CD14-positive monocyte (primary cell): ENCODE measurements at regions not wholly inside any gene's neighbourhood (a gene's known extent, or its start where the extent isn't known, plus 50 kb on each side); places are given as distances from the start of the nearest gene placed in this dataset.

Experiments used
- DNase-seq, 3 donors: peaks; one replicate each; pipeline ENCODE4 v3.0.0-alpha.2; 2011 to 2022
- H2AFZ ChIP-seq: 2 replicates; pipeline ENCODE4 v1.6.0; 2012; ENCODE audit warnings: mild to moderate bottlenecking, low read depth, low read length, inconsistent platforms; ENCODE audit not compliant: insufficient read depth, poor library complexity, severe bottlenecking
- H3K27ac ChIP-seq, 2 donors: 1 replicate in 1 of 2; 2 replicates in 1 of 2; pipeline ENCODE4 v1.5.1; 2012 to 2013; ENCODE audit warnings: low read length in 2 of 2, control low read depth in 1 of 2, inconsistent platforms in 1 of 2, low read depth in 1 of 2, mild to moderate bottlenecking in 1 of 2
- H3K27me3 ChIP-seq, 2 donors: one replicate each; pipeline versions ENCODE4 v1.6.0 to v1.6.1; 2011 to 2013; ENCODE audit warnings: low read length in 2 of 2; ENCODE audit not compliant: control insufficient read depth in 2 of 2, insufficient read depth in 2 of 2
- H3K36me3 ChIP-seq, 2 donors: replicated peaks in 1 of 2; 1 replicate in 1 of 2; 2 replicates in 1 of 2; pipeline versions ENCODE4 v1.5.1 to v1.6.1; 2012 to 2013; ENCODE audit warnings: low read length in 2 of 2, control low read depth in 1 of 2, inconsistent platforms in 1 of 2, mild to moderate bottlenecking in 1 of 2; ENCODE audit not compliant: insufficient read depth in 2 of 2, control insufficient read depth in 1 of 2
- H3K4me1 ChIP-seq, 2 donors: 1 replicate in 1 of 2; 2 replicates in 1 of 2; pipeline versions ENCODE4 v1.5.1 to v1.6.1; 2012 to 2013; ENCODE audit warnings: low read length in 2 of 2, control low read depth in 1 of 2, inconsistent platforms in 1 of 2, mild to moderate bottlenecking in 1 of 2, moderate library complexity in 1 of 2; ENCODE audit not compliant: insufficient read depth in 2 of 2, control insufficient read depth in 1 of 2
- H3K4me2 ChIP-seq: replicated peaks from 2 replicates; pipeline ENCODE3; 2012; ENCODE audit warnings: low read length, moderate library complexity, mild to moderate bottlenecking; ENCODE audit not compliant: poor library complexity, severe bottlenecking; ENCODE audit errors: extremely low read depth
- H3K4me3 ChIP-seq, 3 experiments: fragments of 200-600 bp in 1 of 3; sonication (generic) in 1 of 3; replicated peaks in 1 of 3; 1 replicate in 2 of 3; 2 replicates in 1 of 3; pipeline ENCODE4 v1.5.1; 2011 to 2013; ENCODE audit warnings: low read length in 3 of 3, mild to moderate bottlenecking in 3 of 3, control low read depth in 2 of 3, low read depth in 2 of 3, inconsistent platforms in 1 of 3, moderate library complexity in 1 of 3
- H3K79me2 ChIP-seq: 2 replicates; pipeline ENCODE4 v1.6.0; 2012; ENCODE audit warnings: mild to moderate bottlenecking, control low read depth, inconsistent platforms, low read length, moderate library complexity; ENCODE audit not compliant: insufficient read depth
- H3K9ac ChIP-seq: 2 replicates; pipeline ENCODE4 v1.6.0; 2017; ENCODE audit warnings: low read length, mild to moderate bottlenecking; ENCODE audit not compliant: insufficient read depth, poor library complexity, severe bottlenecking
- H3K9me3 ChIP-seq, 2 donors: replicated peaks in 1 of 2; 1 replicate in 1 of 2; 2 replicates in 1 of 2; pipeline versions ENCODE4 v1.5.1 to v1.6.1; 2012 to 2013; ENCODE audit warnings: low read length in 2 of 2, control low read depth in 1 of 2; ENCODE audit not compliant: control insufficient read depth in 1 of 2, insufficient read depth in 1 of 2
- H4K20me1 ChIP-seq: 2 replicates; pipeline ENCODE4 v1.6.0; 2012; ENCODE audit warnings: mild to moderate bottlenecking, low read length, control low read depth, moderate library complexity; ENCODE audit not compliant: insufficient read depth
- H3K27ac Mint-ChIP-seq, 7 donors: one replicate each; pipeline ENCODE4 v1.8.0; 2020; ENCODE audit warnings: mild to moderate bottlenecking in 7 of 7, mixed read lengths in 7 of 7, moderate library complexity in 6 of 7, inconsistent platforms in 2 of 7
- H3K27me3 Mint-ChIP-seq, 3 donors: one replicate each; pipeline ENCODE4 v1.8.0; 2021 to 2022; ENCODE audit warnings: low read depth in 3 of 3, mild to moderate bottlenecking in 3 of 3, mixed read lengths in 3 of 3, moderate library complexity in 3 of 3, inconsistent platforms in 1 of 3
- H3K36me3 Mint-ChIP-seq, 2 donors: one replicate each; pipeline ENCODE4 v1.8.0; 2020; ENCODE audit warnings: mixed read lengths in 2 of 2, inconsistent platforms in 1 of 2, mild to moderate bottlenecking in 1 of 2
- H3K4me1 Mint-ChIP-seq: one replicate; pipeline ENCODE4 v1.8.0; 2020; ENCODE audit warnings: mild to moderate bottlenecking, mixed read lengths
- H3K4me3 Mint-ChIP-seq, 2 donors: one replicate each; pipeline ENCODE4 v1.8.0; 2020; ENCODE audit warnings: mild to moderate bottlenecking in 2 of 2, mixed read lengths in 2 of 2, moderate library complexity in 1 of 2
- H3K9me3 Mint-ChIP-seq, 7 donors: one replicate each; pipeline ENCODE4 v1.8.0; 2020 to 2022; ENCODE audit warnings: mixed read lengths in 7 of 7, mild to moderate bottlenecking in 6 of 7, moderate library complexity in 6 of 7, inconsistent platforms in 2 of 7
- WGBS: methylation state at CpG from one replicate; pipeline ENCODE4 v1.1.5; 2013; ENCODE audit warnings: missing lambda C conversion rate; ENCODE audit not compliant: insufficient coverage; 5-methylcytosine and 5-hydroxymethylcytosine counted together
- intact Hi-C, 2 donors: fragments of 100-400 bp; cut with micrococcal nuclease; formaldehyde crosslinking; loops; one replicate each; pipeline versions ENCODE4 v1.15.0 to v1.15.1; 2023
- TF ChIP-seq, protein P1 (sequence below): fragments of 200-600 bp; IDR thresholded peaks from one replicate; pipeline ENCODE4 v1.8.0; 2022; ENCODE audit warnings: antibody characterized with exemption, mild to moderate bottlenecking

DNA sequence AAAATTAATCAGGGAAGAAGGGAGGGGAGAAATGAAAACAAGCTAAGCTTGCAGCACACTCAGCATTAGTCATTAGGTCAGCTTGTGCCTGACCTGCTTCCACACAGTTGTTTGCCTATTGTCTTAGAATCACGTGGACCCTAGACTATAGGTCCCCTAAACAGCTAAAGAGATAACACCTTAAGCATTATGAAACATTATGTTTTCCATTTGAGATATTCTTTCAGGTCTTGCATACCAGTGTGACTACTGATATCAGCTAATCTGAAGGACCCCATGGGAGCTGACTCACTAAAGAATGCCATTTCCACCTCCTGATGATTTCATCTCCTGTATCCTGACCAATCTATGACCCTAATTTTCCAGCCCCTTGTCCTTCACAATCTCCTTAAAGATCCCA is 154.1 kb upstream of the FUT8 start:
- Histone ChIP-seq H3K36me3 (no peaks in the 10 kb centered on the region), H3K79me2 (no peaks in the 10 kb centered on the region), H3K4me1 (no peaks in the 10 kb centered on the region), H3K9ac (no peak overlapping the region), H3K4me3 (no peak overlapping the region), H3K27ac (no peak overlapping the region), H3K4me2 (no peak overlapping the region), H3K27me3 (no peaks in the 10 kb centered on the region), H4K20me1 (no peaks in the 10 kb centered on the region), H3K9me3 (no peaks in the 10 kb centered on the region), H2AFZ (no peak overlapping the region)
- intact Hi-C loops: no loop called here
- no peak for DNase-seq
- H3K27me3 Mint-ChIP-seq: peaks cover 5 to 7% (median 5%) of the 10 kb centered on the region in 3 donors
- H3K4me3 Mint-ChIP-seq: no peak overlapping the region
- no peaks in the 10 kb centered on the region for H3K4me1 Mint-ChIP-seq
- WGBS: no CpG with 5 or more reads among the region's 1 CpG
- peaks cover 3 to 16% (median 10%) of the 10 kb centered on the region in 7 donors for H3K9me3 Mint-ChIP-seq
- TF ChIP-seq, protein P1, sequence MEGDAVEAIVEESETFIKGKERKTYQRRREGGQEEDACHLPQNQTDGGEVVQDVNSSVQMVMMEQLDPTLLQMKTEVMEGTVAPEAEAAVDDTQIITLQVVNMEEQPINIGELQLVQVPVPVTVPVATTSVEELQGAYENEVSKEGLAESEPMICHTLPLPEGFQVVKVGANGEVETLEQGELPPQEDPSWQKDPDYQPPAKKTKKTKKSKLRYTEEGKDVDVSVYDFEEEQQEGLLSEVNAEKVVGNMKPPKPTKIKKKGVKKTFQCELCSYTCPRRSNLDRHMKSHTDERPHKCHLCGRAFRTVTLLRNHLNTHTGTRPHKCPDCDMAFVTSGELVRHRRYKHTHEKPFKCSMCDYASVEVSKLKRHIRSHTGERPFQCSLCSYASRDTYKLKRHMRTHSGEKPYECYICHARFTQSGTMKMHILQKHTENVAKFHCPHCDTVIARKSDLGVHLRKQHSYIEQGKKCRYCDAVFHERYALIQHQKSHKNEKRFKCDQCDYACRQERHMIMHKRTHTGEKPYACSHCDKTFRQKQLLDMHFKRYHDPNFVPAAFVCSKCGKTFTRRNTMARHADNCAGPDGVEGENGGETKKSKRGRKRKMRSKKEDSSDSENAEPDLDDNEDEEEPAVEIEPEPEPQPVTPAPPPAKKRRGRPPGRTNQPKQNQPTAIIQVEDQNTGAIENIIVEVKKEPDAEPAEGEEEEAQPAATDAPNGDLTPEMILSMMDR: no peak
- no peak overlapping the region for H3K27ac Mint-ChIP-seq
- no peaks in the 10 kb centered on the region for H3K36me3 Mint-ChIP-seq

DNA sequence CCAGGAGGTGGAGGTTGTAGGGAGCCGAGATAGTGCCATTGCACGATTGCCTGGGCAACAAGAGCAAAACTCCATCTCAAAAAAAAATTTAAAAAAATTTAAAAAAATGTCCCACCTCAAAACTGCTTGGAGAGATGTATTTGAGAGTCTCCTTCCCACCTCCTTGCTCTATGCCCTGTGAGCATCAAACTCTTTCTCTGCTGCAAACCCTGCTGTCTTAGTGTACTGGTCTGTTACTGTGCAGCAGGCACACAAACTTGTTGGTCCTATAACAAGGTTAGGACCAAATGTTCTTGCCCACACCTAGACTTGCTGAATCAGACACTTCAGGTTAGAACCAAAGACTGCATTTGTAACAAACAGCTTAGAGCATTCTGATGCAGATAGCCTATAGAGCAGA is 153.5 kb upstream of the FUT8 start:
- H3K4me3 Mint-ChIP-seq: no peak overlapping the region
- no peak overlapping the region for H2AFZ ChIP-seq
- no CpG with 5 or more reads among the region's 2 CpGs for WGBS
- H4K20me1 ChIP-seq: no peaks in the 10 kb centered on the region
- H3K36me3 ChIP-seq: no peaks in the 10 kb centered on the region
- H3K4me1 Mint-ChIP-seq: no peaks in the 10 kb centered on the region
- intact Hi-C loops: no loop called here
- H3K27ac ChIP-seq: no peak overlapping the region
- DNase-seq: no peak
- no peaks in the 10 kb centered on the region for H3K36me3 Mint-ChIP-seq
- H3K4me2 ChIP-seq: no peak overlapping the region
- H3K9me3 ChIP-seq: no peaks in the 10 kb centered on the region
- peaks cover 3 to 16% (median 10%) of the 10 kb centered on the region in 7 donors for H3K9me3 Mint-ChIP-seq
- H3K27ac Mint-ChIP-seq: no peak overlapping the region
- TF ChIP-seq, protein P1: no peak
- no peak overlapping the region for H3K4me3 ChIP-seq
- H3K27me3 Mint-ChIP-seq: peaks cover 5 to 7% (median 5%) of the 10 kb centered on the region in 3 donors
- no peak overlapping the region for H3K9ac ChIP-seq
- no peaks in the 10 kb centered on the region for H3K79me2 ChIP-seq
- H3K27me3 ChIP-seq: no peaks in the 10 kb centered on the region
- H3K4me1 ChIP-seq: no peaks in the 10 kb centered on the region
